DMS 273 treated with DMSO at 0.1 percent for 48 hours (cell line): ENCODE measurements at regions not wholly inside any gene's neighbourhood (a gene's known extent, or its start where the extent isn't known, plus 50 kb on each side); places are given as distances from the start of the nearest gene placed in this dataset.

Source experiments
- DNase-seq: peaks from one replicate; lab custom pipeline; 2025; lab: John Stamatoyannopoulos, UW

DNA sequence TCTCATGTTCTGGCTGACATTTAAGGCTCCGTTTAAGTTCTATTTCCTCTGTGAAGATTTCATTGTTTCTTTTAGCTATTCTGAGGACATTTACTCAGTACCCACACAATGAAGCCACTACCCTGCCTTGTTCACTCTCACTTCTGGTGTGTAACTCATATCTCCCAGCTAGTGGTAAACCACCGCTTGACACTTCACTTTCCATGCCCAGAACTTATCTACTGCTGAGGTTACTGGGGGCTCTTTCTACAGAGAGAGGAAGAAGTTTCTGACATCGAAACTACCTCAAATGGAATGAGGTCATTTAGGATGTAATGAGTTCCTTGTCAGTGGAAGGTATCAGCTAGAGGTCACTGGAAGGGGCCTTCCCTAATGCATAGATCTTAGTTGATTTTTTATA, 501.5 kb downstream of the DMAC1 start:
- no peak for DNase-seq

DNA sequence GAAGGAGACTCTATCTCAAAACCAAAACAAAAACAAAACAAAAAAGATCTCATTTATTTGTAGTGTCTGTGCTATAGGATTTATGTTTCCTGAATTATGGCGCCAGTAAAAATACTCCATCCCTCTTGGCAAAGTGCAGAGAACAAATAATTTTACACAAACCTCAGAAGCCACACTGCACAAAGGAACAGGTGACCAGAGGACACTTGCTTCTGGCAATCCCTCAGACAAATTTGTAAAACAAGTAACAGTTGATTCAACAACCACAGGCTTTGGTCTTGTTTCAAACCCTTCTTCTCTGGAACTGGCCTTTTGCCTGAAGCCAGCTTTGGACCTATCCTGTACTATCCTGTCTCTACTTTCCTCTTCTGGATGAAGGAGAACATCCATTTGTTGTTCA, 502.1 kb downstream of the DMAC1 start:
- DNase-seq = no peak

DNA sequence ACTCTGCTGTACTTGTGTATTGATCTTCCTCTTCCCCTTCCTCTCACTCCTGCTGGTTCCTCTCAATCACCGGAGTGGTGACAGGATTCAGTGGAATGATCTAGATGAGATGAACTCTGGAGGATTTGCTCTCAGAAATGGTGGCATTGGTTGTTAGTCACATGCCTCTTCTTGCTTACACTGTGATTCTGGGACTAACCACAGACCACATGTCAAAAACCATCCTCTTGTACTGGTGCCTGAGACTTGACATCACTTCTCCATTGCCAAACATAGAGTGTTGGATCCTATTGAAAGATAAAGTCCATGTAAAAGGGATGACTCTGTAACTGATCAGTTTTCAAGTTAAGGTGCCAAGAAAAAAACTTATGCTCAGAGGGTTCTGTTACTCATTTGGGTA, 506.5 kb downstream of the DMAC1 start:
- DNase-seq = no peak

DNA sequence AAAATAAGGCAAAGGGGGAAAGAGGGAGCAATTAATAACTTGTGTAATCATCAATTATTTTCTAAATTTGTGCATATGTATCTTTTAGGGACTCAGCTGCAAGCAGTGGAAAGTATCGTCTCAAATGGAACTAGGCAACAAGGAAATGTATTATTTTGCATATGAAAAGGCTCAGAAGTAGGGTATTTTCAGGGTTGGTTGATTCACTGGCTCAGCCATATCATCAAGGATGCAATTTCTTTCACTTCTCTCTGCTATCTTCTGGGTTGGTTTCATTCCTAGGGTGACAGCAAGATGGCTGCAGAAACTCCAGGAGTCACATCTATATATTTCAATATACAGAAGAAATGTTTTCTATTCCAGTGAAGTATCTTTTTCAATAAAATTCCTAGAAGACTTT, 509.8 kb downstream of the DMAC1 start:
- no peak for DNase-seq

DNA sequence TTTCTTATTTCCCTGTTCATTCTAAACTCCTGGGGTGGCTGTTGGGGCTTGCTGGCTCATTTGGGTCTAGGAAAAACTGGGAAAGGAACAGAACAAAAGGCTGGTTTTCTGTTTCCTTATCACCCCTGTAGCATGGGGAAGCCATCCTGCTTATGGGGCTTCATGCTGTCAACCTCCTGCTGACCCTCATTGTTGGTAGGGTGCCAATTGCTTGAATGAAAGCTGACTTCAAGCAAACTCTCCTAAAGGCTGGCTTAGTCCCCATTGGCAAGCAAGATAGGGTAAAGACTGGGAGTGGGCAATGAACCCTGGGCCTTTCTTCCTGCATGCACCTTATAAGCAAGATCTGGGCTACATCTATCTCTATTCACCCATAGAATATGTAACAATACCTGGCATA, 511.6 kb downstream of the DMAC1 start:
- no peak for DNase-seq

DNA sequence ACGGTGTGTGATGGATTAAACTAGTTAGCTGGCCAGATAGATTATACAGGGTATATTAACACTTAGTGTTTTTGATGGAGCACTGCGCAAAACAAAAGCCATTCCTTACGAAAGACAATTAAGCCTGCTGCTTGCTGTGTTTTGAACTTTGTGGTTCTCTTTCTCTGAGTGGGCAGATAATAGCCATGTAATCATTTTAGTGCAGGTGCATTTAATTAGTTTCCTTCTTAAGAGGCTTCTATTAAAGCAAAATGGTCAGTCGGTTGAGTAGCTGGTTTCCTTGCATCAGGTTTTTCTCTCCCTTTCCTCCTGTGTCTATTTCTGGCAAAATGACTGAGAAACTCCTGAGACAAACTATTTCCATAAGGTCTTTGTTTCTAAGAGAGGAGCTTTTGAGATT, 512.5 kb downstream of the DMAC1 start:
- DNase-seq = no peak

DNA sequence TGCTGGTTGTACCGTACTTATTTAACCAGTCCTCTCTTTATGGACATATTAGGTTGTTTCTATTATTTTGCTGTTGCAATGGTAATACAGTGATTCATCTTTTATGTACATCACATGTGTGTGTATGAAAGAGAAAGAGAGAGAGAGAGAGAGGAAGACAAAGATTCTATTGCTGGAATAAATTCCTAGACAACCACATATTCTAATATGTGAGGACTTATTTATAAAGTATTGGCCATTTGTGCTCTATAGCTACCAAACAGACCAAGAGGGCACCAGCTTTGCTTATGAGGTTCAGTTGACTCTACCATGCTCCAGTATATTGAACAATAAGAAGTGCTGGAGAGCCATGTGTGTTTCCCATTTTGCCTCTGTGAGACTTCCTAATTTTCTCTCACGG, 513.5 kb downstream of the DMAC1 start:
- no peak for DNase-seq

DNA sequence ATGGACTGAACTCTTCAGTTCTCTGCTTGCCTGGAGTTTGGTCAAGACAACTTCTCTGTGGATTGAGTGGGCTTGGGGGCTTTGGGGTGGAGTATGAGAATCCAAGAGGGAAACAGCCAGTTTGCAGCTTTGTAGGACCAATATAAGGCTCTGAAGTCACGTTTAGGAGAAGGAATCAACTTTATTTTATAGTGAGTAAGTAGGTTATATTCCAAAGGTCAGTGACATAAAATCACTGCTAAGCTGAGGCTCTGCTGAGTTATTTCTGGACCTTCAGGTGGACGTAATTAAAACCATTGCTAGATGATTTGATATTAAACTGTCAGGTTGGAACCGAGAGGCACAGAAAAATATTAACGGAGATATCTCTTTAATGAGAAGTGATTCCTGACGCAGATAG, 514.4 kb downstream of the DMAC1 start:
- DNase-seq = no peak

DNA sequence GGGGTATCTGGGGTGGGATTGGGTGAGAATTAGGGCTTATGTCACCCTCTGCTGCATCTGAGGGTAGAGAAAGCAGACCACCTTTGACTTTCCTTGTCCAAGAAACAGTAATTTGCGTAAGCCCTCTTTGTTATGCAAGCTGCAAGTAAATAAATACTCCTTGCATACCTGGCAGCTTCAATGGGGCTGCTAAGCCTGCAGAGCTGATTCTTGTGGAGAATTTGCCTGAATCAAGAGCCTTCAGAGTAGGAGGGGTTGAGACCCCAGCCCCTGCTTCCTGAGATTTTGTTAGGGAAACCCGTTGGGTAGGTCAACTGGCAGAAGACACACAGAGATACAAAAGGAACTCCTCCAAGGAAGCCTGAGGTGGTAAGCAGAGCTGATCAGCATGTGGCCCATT, 515.1 kb downstream of the DMAC1 start:
- DNase-seq = no peak

DNA sequence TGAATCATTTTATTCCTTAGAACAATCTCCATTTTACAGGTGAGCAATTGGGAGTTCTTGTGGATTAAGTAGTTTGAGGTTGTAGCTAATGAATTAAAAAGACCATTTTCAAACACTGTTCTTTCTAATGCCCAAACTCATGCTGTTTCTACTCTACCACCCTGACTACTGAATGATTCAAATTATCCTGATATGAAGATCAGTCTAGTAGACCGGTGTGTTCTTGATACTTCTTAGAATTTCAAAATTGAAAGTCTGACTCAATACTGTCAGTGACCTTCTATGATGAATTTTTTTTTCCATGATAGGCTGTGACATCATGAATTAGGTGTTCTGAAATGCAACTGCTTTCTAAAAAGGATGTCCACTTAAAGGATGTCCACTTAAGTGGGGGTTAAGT, 515.5 kb downstream of the DMAC1 start:
- DNase-seq = no peak

DNA sequence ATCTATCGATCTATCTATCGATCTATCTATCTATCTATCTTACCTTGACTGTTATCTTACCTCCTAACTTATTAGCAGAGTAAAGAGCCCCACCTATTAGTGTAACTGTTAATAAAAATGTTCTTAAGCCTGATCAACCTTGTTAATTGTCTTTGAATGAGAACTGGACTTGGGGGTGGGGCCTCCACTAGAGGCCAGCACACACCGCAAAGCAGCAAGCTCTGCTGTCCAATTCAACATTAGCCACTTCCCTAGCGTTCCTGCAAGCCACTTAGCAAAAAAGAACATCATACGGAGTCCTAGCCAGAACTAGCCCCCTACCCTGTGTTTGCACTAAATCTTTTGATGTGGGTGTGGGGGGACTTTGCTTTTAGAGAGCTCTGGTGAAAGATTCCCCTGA, 515.8 kb downstream of the KDM4C start:
- DNase-seq = no peak

DNA sequence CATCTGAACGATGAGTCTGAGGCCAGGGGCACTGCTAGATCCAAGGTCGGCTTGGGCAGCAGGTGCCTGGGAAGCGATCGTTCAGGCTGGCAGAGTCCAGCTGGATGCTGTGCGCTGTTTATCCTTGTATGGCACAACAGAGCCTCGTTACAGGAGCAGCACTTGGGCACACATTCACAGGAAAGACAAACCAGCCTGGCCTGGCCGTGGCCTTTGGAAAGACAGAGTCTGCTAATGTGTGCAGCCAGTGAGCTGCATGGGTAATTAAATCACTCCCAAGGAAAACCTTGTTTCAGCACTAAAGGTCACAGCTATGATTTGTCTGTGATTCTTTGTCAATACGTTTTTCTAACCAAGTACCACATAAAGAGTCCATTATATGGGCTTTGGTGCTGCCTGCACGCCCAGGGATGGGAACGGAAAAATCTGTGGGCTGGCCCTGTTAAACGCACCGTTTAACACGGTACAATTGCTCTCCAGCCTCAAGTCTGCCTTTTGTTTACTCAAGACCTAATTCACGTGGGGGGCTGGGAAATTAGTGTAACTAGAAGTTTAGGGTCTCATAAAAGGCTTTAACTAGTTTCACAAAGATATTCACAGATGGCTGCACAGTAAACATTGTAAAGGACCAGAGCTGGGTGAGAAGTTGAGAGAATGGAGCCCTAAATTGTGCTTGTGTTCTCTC, 509.3 kb downstream of the KDM4C start:
- DNase-seq = no peak

DNA sequence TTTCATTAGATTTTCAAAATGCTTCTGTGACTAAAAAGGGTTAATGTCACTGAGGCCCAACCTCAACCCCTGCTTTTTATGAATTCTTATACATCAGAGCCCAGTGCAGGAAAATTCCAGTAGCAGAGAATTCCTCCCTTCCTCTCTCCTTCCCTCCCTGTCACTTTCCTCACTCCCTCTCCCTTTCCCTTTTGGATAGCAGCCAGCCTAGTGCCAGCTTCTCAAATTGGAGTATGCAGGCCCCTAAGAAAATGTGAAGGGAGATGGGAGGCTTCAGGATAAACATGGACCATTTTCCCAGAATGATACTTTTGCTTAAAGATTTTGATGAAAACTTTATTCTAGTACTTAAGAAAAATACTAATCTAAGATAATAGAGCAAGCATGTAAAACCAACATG, 507.4 kb downstream of the KDM4C start:
- no peak for DNase-seq

DNA sequence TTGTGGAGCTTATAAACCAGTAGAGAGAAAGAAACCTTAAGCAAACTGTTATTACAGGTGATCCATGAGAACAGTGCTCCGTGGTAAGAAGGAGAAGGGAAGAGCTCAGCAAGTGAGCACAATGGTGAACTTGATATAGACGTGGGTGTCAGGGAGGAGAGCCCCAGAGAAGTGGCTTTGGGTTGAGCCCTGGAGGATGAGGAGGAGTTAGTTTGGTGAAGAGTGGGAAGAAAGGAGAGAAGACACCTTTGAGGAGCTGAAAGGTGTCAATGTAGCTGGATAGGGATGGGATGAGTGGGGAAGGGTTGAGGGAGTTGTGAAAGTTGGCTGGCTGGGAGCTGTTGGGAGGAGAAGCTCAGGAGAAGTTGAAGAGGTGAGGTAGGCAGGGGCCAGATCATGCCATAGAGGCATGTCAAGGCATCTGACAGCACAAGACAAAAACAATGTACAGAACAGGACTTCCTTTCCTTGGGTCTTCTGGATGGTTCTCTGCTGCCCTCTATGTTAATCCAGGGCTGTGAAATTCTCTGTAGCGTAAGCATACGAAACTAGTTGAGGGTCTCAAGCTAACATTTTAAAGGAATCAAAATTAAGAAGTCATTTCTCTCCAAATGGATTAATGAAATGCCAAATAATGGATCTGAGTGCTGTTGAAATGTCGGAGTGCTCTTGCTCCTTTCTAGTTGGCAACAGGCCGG, 501.9 kb downstream of the KDM4C start:
- no peak for DNase-seq

DNA sequence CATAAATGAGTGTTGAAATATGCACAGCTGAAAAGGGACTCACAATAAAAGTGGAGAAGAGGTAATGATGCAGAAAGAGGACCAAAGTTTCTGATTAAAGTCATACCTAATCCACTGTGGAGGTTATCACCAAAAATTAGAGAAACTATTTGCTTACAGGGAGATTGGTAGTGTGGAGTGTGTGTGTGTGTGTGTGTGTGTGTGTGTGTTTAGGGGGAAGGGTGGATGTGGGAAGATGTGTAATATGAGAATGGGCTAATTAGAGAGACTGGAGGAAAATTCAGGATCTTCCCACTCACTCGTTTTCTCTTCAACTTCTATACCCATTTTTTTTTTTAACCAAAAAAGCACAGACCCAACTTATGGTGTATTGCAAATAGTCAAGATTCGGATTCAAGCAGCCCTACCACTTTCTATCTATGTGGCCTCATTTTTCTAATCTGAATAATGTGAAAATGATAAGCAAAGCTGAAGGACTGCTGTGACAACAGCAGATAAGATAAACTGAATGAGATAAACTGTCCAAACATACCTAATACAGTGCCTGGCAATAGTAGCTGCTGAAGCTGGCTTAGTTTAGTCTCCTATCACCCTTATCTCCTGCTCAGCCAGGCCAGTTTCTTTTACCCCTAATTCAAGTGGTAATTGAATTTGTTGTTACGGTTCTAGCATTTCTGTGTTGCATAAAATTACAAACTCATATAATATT, 501.1 kb downstream of the KDM4C start:
- no peak for DNase-seq

DNA sequence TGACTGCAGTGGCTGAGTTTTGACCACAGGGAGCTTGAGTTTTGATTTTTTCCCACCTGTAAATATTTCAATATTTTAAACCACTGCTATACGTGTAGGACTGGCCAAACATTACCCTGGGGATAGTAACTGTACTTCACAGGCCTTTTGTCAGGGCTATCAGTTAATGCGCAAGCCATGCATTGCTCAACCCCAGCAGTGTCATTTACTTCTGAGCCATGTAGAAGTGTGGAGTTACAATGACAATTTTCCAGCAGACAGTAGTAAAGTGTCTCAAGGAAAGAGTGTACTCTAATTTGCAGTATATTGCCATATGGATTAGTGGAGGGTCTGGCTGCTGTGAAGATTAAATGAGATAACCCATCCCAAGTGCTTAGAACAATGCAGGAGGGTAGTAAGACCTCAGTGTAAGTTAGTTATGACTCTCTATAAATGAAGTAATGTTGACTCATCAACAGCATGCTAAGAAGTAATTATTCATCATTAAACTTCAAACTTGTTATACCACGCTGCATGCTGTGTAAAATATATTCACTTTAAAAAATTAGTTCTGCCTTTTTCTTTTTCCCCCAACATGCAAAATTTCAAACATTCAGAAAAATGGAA, 489.2 kb downstream of the KDM4C start:
- no peak for DNase-seq

DNA sequence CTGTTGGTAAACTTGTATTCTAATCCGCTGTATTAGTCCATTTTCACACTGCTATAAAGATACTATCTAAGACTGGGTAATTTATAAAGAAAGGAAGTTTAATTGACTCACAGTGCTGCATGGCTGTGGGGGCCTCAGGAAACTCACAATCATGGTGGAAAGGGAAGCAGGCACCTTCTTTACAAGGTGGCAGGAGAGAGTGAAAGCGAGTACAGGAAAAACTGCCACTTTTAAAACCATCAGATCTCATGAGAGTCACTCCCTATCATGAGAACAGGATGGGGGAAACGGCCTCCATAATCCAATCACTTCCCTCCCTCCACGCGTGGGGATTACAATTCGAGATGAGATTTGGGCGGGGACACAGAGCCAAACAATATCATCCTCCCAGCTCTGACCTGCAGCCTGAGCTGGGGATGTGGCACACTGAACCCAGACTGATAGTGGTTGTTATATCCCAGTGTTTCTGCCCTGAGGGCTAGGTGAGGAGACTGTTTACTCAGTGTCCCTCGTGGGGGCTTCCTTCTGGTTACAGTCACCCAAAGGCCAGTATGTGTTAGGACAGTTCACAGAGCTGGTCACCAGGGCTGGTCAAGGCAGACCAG, 488.3 kb downstream of the KDM4C start:
- no peak for DNase-seq

DNA sequence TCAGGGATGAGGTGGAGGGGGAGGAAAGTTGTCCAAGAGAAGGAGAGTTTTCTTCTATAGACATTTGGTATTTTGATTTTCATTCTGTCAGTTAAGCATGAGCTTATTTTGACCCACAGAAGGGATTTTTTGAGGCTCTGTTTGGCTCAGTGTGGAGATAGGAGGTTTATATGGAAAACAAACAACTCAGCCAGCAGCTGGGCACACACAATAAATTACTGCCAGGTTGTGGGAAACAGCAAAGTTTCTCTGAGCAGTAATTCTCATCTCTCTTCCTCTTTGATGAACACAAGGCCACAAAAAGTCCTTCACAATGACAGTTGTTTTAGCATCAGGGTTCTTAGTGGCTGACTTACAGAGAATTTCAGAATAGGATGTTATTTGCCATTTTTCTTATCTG, 486.1 kb downstream of the KDM4C start:
- no peak for DNase-seq

DNA sequence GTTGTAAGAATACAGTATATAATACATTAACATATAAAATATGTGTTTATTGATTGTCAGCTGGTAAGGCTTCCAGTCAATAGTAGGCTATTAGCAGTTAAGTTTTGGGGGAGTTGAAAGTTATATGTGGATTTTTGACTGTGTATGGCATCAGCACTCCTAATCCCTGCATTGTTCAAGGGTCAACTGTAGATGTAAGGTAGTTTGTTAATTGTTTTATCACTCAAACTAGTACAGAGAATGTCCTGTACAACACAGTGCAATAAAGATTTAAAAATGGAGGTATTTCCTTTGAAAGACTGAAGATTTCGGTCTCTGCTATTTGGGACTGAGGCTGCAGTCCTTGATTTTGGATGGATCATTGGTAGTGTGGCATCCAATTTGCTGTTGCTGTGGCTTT, 484.4 kb downstream of the KDM4C start:
- no peak for DNase-seq

DNA sequence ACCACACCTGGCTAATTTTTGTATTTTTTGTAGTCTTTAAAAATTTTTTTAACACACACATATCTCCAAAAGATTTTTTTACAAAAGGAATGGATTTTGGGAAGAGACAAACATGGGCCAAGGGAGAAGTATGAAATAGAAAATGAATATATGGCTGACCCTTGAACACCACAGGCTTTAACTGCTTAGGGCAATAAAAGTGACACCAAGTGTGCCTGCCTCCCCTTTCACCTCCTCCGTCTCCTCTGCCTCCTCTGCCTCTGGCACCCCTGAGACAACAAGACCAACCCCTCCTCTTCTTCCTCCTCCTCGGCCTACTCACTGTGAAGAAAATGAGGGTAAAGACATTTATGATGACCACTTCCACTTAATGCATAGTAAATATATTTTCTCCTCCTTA, 483.9 kb downstream of the KDM4C start:
- DNase-seq = no peak

DNA sequence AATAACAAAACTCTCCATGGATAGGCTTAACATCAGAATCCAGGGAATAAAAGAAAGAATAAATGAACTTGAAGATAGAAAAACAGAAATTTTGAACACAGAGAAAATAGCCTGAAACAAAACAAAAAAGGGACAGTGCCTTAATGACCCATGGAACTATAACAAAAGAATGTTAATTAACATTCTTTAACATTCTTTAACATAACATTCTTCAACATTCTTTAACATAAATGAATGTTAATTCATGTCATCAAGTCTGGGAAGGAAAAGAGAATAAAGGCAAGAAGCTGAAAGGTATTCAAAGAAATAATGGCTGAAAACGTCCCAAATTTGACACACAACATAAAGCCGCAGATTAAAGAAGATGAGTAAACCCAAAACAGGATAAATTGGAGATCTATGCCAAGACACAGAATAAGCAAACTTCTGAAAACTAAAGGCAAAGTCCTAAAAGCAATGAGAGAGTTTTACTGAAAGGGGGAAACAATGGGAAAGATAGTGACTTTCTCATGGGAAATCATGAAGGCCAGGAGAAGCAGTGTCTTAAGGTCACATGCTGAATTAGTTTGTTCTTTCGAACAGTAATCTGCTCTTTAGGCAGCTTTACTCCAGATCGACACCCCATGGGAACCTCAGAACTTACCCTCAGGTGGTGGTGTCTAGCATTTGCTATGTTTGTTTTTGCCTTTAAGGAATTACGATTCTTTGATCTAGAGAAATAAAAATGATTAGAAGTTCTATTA, 483.0 kb downstream of the KDM4C start:
- DNase-seq = no peak

DNA sequence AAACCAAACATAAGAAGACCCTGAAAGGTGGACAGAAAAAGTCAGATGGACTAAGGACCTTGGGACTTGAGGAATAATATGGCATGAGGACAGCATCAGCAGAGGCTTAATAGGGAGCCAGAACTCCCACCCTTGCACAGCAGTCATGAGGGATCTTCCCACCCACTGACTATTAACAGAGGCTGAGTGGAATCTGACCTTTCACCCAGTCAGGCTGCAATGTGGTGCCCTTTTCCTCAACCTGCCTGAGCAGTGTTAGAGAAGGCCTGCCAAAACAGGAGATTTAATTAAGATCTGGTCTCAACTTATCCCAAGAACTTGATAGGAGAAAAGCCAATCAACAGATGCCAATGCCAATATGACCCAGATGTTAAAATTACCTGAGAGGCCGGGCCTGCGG, 481.9 kb downstream of the KDM4C start:
- no peak for DNase-seq
